Endothelial cell (in vitro differentiated cells): ENCODE measurements at regions not wholly inside any gene's neighbourhood (a gene's known extent, or its start where the extent isn't known, plus 50 kb on each side); places are given as distances from the start of the nearest gene placed in this dataset.

ENCODE experiments used
- DNase-seq: peaks from one replicate; pipeline ENCODE4 v3.0.0; 2021; ENCODE audit warnings: low spot score
- H3K27ac Mint-ChIP-seq: one replicate; pipeline ENCODE4 v1.8.0; 2021; ENCODE audit warnings: mixed read lengths, inconsistent platforms; ENCODE audit not compliant: unreplicated experiment
- H3K27me3 Mint-ChIP-seq: one replicate; pipeline ENCODE4 v1.8.0; 2021; ENCODE audit warnings: mild to moderate bottlenecking, moderate library complexity, mixed read lengths, inconsistent platforms; ENCODE audit not compliant: unreplicated experiment
- H3K36me3 Mint-ChIP-seq: one replicate; pipeline ENCODE4 v1.8.0; 2021; ENCODE audit warnings: mild to moderate bottlenecking, low read depth, mixed read lengths, inconsistent platforms; ENCODE audit not compliant: unreplicated experiment
- H3K4me1 Mint-ChIP-seq: one replicate; pipeline ENCODE4 v1.8.0; 2021; ENCODE audit warnings: mild to moderate bottlenecking, mixed read lengths, inconsistent platforms; ENCODE audit not compliant: unreplicated experiment
- H3K4me3 Mint-ChIP-seq: one replicate; pipeline ENCODE4 v1.8.0; 2021; ENCODE audit warnings: mild to moderate bottlenecking, mixed read lengths, inconsistent platforms; ENCODE audit not compliant: unreplicated experiment
- H3K9me3 Mint-ChIP-seq: one replicate; pipeline ENCODE4 v1.8.0; 2021; ENCODE audit warnings: mixed read lengths, inconsistent platforms; ENCODE audit not compliant: unreplicated experiment
- TF ChIP-seq, protein P1 (sequence below): fragments of 200-600 bp; sonication (generic); IDR thresholded peaks from one replicate; pipeline ENCODE4 v1.5.0; 2021; ENCODE audit warnings: antibody characterized with exemption; ENCODE audit not compliant: unreplicated experiment

DNA sequence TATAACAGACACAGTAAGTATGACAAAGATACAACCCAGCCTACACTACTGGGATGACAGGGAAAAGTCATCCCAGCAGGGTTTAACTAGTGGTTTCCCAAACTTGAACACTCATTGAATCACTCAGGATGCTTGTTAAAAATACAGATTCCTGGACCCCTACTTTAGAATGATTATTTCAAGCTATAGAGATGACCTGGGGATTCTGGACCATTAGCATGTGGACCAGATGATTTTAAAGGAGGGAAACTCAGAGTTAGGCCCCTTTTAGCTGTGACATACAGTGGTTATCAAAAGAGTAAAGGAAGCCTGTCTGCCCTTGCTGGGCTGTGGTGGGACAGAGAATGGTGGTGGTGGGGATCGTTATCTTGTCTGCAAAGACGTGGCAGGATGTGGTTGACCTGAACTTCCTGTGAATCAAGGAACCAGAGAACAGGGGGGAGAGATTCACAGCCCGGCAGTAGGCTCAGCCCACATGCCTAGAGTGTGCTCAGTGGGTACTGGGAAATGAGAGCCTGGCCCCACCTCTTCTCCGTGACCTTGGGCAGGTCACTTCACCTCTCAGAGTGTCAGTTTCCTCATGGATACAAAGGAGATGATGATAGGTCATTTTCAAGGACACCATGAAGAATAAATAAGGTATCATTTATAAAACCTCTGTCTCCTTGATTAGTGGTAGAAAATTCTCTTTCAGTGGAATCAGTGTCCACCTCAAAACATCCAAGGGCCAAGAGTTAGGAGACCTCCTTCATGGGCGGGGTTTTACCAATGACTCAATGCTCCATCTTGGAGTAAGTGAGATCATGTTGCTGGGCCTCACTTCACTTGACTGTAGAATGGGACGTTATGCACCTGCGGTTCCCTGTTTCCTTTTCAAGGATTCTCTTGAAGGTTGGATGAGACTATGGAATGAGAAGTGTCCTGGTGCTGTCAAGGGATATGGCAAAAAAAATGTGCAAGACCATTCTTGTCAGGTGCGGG lies 306.5 kb downstream of the RPLP1 start:
- Mint-ChIP-seq H3K27ac (peak overlapping the region; percentile 34), H3K4me1 (peaks cover 37% of the 10 kb centered on the region), H3K9me3 (no peaks in the 10 kb centered on the region), H3K27me3 (no peaks in the 10 kb centered on the region), H3K36me3 (no peaks in the 10 kb centered on the region), H3K4me3 (no peak overlapping the region)
- no peak for DNase-seq
- TF ChIP-seq, protein P1, sequence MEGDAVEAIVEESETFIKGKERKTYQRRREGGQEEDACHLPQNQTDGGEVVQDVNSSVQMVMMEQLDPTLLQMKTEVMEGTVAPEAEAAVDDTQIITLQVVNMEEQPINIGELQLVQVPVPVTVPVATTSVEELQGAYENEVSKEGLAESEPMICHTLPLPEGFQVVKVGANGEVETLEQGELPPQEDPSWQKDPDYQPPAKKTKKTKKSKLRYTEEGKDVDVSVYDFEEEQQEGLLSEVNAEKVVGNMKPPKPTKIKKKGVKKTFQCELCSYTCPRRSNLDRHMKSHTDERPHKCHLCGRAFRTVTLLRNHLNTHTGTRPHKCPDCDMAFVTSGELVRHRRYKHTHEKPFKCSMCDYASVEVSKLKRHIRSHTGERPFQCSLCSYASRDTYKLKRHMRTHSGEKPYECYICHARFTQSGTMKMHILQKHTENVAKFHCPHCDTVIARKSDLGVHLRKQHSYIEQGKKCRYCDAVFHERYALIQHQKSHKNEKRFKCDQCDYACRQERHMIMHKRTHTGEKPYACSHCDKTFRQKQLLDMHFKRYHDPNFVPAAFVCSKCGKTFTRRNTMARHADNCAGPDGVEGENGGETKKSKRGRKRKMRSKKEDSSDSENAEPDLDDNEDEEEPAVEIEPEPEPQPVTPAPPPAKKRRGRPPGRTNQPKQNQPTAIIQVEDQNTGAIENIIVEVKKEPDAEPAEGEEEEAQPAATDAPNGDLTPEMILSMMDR, result no peak

DNA sequence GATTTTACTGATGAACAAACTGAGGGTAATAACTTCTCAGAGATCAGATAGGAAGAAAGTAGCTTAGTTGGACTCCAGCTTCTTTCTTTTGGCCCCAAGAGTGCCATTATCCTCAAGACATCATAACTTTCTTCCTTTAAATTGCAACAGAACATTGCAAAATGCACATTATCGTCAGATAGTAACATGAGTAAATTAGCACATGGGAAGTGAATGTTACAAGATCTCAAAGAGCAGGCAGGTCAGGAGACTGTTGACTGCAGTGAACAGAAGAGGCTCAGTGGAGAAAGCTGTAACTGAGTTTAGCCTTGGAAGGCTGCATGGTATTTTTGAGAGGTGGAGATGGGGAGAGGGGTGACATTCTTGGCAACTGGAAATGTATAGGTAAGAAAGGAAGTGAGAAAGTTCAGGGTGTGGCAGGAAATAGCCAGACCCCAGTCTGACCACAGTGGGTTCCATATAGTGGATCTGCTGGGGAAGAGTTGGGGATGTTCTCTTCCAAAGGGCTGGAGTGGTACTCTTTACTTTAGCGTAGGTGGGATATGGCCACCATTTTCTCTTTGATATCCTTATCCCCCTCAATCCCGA lies 307.7 kb downstream of the RPLP1 start:
- Mint-ChIP-seq H3K27me3 (no peaks in the 10 kb centered on the region), H3K4me3 (no peak overlapping the region), H3K27ac (peak overlapping the region; percentile 41), H3K4me1 (peaks cover 36% of the 10 kb centered on the region), H3K9me3 (no peaks in the 10 kb centered on the region), H3K36me3 (no peaks in the 10 kb centered on the region)
- TF ChIP-seq, protein P1, result no peak
- DNase-seq, result no peak

DNA sequence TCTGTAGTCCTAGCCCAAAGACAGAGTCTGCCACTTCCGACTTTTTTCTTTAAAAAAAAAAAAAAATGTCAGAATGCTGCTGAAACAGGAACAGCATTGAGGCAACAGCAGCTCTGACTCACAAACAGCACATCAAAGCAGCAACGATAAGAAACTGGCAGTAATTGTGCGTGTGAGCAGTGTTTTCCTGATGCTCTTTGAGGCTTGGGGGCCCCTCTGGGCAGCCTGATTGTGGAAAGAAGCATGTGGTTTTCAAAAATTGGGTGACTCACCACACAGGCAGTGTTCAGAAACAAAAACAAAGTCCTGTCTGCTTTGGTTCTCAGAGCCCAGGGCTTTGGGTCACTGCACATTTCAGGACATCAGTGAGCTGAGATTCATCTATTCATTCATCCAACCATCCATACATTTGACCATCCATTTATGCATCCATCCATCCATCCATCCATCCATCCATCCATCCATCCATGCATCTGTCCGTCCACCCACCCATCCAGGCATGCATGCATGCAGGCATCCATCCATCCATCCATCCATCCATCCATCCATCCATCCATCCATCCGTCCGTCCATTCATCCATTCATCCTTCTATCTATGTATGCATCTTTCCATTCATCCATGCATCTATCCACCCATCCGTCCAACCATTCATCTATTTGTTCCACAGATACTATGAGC lies 308.4 kb downstream of the RPLP1 start:
- Mint-ChIP-seq H3K27me3 (no peaks in the 10 kb centered on the region), H3K4me3 (no peak overlapping the region)
- DNase-seq, result no peak

DNA sequence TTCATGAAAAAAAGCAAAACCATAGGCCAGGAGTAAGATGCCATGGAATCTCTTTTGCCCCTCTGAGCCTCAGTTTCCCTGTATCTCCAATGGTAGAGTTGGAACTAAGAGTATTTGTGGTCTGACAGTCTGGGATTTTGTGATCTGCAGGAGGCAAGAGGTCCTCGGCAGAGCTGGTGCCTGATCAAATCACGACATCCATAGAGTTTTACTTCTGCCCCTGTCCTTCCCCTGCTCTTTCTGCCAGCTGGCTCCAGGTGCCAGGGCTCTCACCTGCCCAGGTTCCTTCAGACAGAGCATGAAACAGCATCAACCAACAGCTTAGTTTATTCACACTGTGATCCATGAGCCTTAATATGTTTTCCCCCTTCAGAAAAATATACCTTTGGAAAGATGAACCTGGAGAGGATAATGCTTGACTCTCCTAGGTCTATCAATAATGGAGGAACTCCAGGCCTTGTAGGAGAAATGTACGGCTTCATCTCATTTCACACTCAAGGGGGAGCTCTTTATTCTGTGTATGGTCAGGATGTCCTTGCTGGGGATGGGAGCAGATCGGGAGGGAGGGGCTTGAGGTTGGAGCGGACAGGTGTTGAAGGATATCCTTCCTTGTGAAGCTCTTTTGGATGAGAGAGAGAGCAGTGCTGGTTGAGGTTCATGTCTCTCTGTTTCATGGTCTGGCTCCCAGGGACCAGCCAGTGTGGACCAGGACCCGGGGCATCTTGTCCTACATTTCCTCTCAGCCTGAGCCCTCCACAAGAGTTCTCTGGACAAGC lies 309.9 kb downstream of the RPLP1 start:
- Mint-ChIP-seq H3K9me3 (no peaks in the 10 kb centered on the region), H3K27me3 (no peaks in the 10 kb centered on the region), H3K4me3 (no peak overlapping the region), H3K36me3 (no peaks in the 10 kb centered on the region), H3K27ac (no peak overlapping the region), H3K4me1 (peaks cover 29% of the 10 kb centered on the region)
- TF ChIP-seq, protein P1, result no peak
- peak; percentile 13 for DNase-seq

More for the DNA sequence above, 308.4 kb downstream of the RPLP1 start:
- Mint-ChIP-seq H3K36me3 (no peaks in the 10 kb centered on the region), H3K27ac (peak overlapping the region; percentile 41), H3K4me1 (peaks cover 29% of the 10 kb centered on the region), H3K9me3 (no peaks in the 10 kb centered on the region)
- TF ChIP-seq, protein P1, result no peak
